Mucosa of descending colon (tissue), 3 donors: ENCODE measurements at regions not wholly inside any gene's neighbourhood (a gene's known extent, or its start where the extent isn't known, plus 50 kb on each side); places are given as distances from the start of the nearest gene placed in this dataset.
A peak's percentile ranks its signal among the peaks of the same experiment; 100 is the strongest.

Experiments used
- ATAC-seq: fragments of 200-7000 bp; cut with Tn5 transposase; one replicate; pipeline ENCODE4 v1.9.1; 2020; ENCODE audit warnings: mild to moderate bottlenecking, moderate library complexity
- DNase-seq, 3 donors: peaks; one replicate each; pipeline ENCODE4 v3.0.0-alpha.2; 2020
- H3K36me3 ChIP-seq: fragments of 200-600 bp; one replicate; pipeline ENCODE4 v1.8.0; 2021; ENCODE audit warnings: low read depth, mild to moderate bottlenecking
- H3K4me1 ChIP-seq: fragments of 200-600 bp; one replicate; pipeline ENCODE4 v1.8.0; 2021; ENCODE audit warnings: low read depth, mild to moderate bottlenecking
- H3K4me3 ChIP-seq: fragments of 200-600 bp; one replicate; pipeline ENCODE4 v1.8.0; 2021; ENCODE audit warnings: mild to moderate bottlenecking
- H3K9me3 ChIP-seq: fragments of 200-600 bp; one replicate; pipeline ENCODE4 v1.8.0; 2021; ENCODE audit warnings: mild to moderate bottlenecking
- intact Hi-C, 2 donors: fragments of 100-400 bp; cut with DNase I in 1 of 2; cut with micrococcal nuclease in 1 of 2; formaldehyde crosslinking; loops; one replicate each; pipeline versions ENCODE4 v1.11.0 to v1.11.1; 2022; cut with DNase I, micrococcal nuclease
- TF ChIP-seq, protein P1 (sequence below): fragments of 200-600 bp; IDR thresholded peaks from one replicate; pipeline ENCODE4 v1.8.0; 2022; ENCODE audit warnings: antibody characterized with exemption, mild to moderate bottlenecking
- donor health status: DM: no; HTN: no; CAD: no; lungs with moderate emphysema.
- donor health status: DM: no; HTN: no; CAD: no.
- donor health status: DM: no; HTN: yes; CAD: no.

DNA sequence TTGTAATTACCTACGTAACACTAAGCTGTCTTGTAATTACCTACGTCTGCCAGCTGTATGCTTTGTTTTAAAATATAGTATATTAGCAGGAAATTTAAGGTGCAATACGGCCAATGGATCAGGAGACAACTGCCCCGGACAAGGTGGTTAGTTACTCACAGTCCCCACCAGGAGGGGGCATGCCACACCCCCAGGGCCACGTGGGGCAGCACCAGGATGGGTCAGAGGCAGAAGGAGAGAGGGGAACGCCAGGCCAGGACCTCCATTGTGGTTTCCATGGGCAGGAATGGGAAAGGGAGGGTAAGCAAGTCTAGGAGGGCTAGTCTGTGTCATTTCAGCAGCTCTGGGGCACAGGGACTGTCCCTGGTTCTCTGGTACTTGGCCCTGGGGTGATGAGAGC lies 140.1 kb downstream of the URI1 start:
- ATAC-seq (no peak), DNase-seq (peak in 1 of 3 donors; percentile 28)
- intact Hi-C loops: no loop called here
- TF ChIP-seq, protein P1, sequence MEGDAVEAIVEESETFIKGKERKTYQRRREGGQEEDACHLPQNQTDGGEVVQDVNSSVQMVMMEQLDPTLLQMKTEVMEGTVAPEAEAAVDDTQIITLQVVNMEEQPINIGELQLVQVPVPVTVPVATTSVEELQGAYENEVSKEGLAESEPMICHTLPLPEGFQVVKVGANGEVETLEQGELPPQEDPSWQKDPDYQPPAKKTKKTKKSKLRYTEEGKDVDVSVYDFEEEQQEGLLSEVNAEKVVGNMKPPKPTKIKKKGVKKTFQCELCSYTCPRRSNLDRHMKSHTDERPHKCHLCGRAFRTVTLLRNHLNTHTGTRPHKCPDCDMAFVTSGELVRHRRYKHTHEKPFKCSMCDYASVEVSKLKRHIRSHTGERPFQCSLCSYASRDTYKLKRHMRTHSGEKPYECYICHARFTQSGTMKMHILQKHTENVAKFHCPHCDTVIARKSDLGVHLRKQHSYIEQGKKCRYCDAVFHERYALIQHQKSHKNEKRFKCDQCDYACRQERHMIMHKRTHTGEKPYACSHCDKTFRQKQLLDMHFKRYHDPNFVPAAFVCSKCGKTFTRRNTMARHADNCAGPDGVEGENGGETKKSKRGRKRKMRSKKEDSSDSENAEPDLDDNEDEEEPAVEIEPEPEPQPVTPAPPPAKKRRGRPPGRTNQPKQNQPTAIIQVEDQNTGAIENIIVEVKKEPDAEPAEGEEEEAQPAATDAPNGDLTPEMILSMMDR: no peak
- Histone ChIP-seq H3K9me3 (no peaks in the 10 kb centered on the region), H3K4me1 (no peaks in the 10 kb centered on the region), H3K4me3 (no peak overlapping the region), H3K36me3 (no peaks in the 10 kb centered on the region)

- intact Hi-C loops: no loop called here
Observed at GRCh38 chr19:30082611-30083010, 140.6 kb downstream of the URI1 start.

DNA sequence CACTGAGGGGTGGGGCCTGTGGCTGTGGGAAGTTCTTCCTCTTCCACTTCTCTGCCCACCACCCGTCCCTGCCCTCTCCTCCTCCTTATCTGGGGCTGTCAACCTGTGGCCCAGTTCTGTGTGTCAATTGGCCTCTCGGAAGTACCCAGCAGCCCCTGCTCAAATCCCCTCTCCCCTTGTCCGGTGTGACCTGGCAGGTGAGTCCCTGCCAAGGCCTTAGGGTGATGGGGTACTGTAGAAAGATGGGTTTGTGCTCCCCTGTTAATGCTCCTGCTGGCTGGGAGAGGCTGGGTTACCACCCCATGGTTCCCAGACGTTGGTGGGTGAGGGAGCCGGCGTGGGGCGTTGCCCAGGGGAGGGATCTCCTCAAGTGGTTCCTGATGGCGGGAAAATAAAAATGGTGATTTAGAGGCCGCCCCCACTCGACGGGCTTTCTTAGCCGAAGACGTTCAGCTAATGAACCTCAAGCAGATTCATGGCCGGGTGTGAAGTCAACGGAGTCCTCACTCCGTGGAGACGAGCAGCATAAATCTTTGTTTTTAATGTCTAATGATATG lies 141.2 kb downstream of the URI1 start:
- ATAC-seq: no peak
- Histone ChIP-seq H3K36me3 (no peaks in the 10 kb centered on the region), H3K9me3 (no peaks in the 10 kb centered on the region), H3K4me1 (no peaks in the 10 kb centered on the region), H3K4me3 (no peak overlapping the region)
- no peak for DNase-seq
- TF ChIP-seq, protein P1: no peak
- intact Hi-C loops: no loop called here

More at GRCh38 chr19:30082611-30083010, 140.6 kb downstream of the URI1 start:
- DNase-seq: no peak
- no peak for ATAC-seq
- H3K36me3 ChIP-seq: no peaks in the 10 kb centered on the region
- H3K4me3 ChIP-seq: no peak overlapping the region
- no peaks in the 10 kb centered on the region for H3K4me1 ChIP-seq
- TF ChIP-seq, protein P1: no peak
- H3K9me3 ChIP-seq: no peaks in the 10 kb centered on the region

GRCh38 chr19:30083701-30084156 lies 141.7 kb downstream of the URI1 start:
- Histone ChIP-seq H3K4me3 (no peak overlapping the region), H3K36me3 (no peaks in the 10 kb centered on the region), H3K9me3 (no peaks in the 10 kb centered on the region), H3K4me1 (no peaks in the 10 kb centered on the region)
- TF ChIP-seq, protein P1: no peak
- DNase-seq: no peak
- intact Hi-C loops: no loop called here
- no peak for ATAC-seq

GRCh38 chr19:30084390-30084819 lies 142.4 kb downstream of the URI1 start:
- DNase-seq (peak in 1 of 3 donors; percentile 7), ATAC-seq (no peak)
- TF ChIP-seq, protein P1: no peak
- no peaks in the 10 kb centered on the region for H3K4me1 ChIP-seq
- no peak overlapping the region for H3K4me3 ChIP-seq
- intact Hi-C loops: no loop called here
- no peaks in the 10 kb centered on the region for H3K36me3 ChIP-seq
- H3K9me3 ChIP-seq: no peaks in the 10 kb centered on the region

GRCh38 chr19:30085394-30085793 lies 143.4 kb downstream of the URI1 start:
- no peak for ATAC-seq
- TF ChIP-seq, protein P1: no peak
- peak in 1 of 3 donors; percentile 25 for DNase-seq
- H3K4me3 ChIP-seq: no peak overlapping the region
- intact Hi-C loops: no loop called here
- no peaks in the 10 kb centered on the region for H3K36me3 ChIP-seq
- no peaks in the 10 kb centered on the region for H3K9me3 ChIP-seq
- H3K4me1 ChIP-seq: no peaks in the 10 kb centered on the region
